GM12891 (cell line): ENCODE measurements at regions not wholly inside any gene's neighbourhood (a gene's known extent, or its start where the extent isn't known, plus 50 kb on each side); places are given as distances from the start of the nearest gene placed in this dataset.

Experiments used
- POLR2A ChIP-seq: IDR thresholded peaks from 2 replicates; pipeline ENCODE4 v1.6.1; 2011; ENCODE audit warnings: low read depth, low read length, control low read depth
- POLR2AphosphoS5 ChIP-seq: IDR thresholded peaks from 2 replicates; pipeline ENCODE4 v1.6.1; 2011; ENCODE audit warnings: low read depth, low read length, control low read depth
- POU2F2 ChIP-seq: IDR thresholded peaks from 2 replicates; pipeline ENCODE4 v1.6.1; 2011; ENCODE audit warnings: low read depth, mild to moderate bottlenecking, control low read depth, low read length, moderate library complexity
- TAF1 ChIP-seq: IDR thresholded peaks from 2 replicates; pipeline ENCODE4 v1.6.1; 2011; ENCODE audit warnings: low read depth, low read length, control low read depth

DNA sequence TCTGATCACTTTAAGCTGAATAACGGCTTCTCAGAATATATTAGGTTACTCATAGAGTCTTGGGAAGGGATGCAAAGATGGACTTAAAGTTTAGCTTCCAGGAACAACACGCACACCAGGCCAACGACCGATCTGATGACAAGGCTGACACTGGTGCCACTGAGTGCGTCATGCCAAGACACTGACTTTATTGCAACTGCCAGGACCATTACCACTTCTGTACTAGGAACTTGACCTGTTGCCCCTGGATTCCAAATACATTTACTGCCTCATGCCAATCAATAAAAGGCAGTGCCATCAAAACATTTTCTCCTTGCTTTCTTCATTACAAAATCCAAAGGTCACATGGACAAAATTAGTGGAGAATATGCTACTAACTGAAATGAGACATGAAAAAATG is 505.9 kb upstream of the CTSO start:
- TF ChIP-seq POLR2AphosphoS5 (no peak), POLR2A (no peak), TAF1 (no peak), POU2F2 (no peak)
